Muscle of leg (tissue), 3 donors: ENCODE measurements at regions not wholly inside any gene's neighbourhood (a gene's known extent, or its start where the extent isn't known, plus 50 kb on each side); places are given as distances from the start of the nearest gene placed in this dataset.

Experiments
- DNase-seq: peaks from one replicate; pipeline ENCODE4 v3.0.0; 2013
- H3K27ac ChIP-seq: one replicate; pipeline ENCODE4 v1.5.1; 2013; ENCODE audit warnings: mild to moderate bottlenecking, low read length, control low read depth
- H3K27me3 ChIP-seq: one replicate; pipeline ENCODE4 v1.6.1; 2013; ENCODE audit warnings: low read length; ENCODE audit not compliant: control insufficient read depth, insufficient read depth
- H3K36me3 ChIP-seq: one replicate; pipeline ENCODE4 v1.6.1; 2013; ENCODE audit warnings: low read length; ENCODE audit not compliant: control insufficient read depth, insufficient read depth
- H3K4me1 ChIP-seq: one replicate; pipeline ENCODE4 v1.6.1; 2013; ENCODE audit warnings: low read length; ENCODE audit not compliant: control insufficient read depth, insufficient read depth
- H3K4me3 ChIP-seq: one replicate; pipeline ENCODE4 v1.5.1; 2013; ENCODE audit warnings: low read length, control low read depth
- H3K9me3 ChIP-seq: replicated peaks from 2 replicates; pipeline ENCODE4 v1.6.1; 2013; ENCODE audit warnings: low read depth, low read length; ENCODE audit not compliant: control insufficient read depth
- WGBS: methylation state at CpG from one replicate; pipeline ENCODE4 v1.1.5; 2013; ENCODE audit warnings: missing lambda C conversion rate; ENCODE audit not compliant: insufficient coverage; 5-methylcytosine and 5-hydroxymethylcytosine counted together

DNA sequence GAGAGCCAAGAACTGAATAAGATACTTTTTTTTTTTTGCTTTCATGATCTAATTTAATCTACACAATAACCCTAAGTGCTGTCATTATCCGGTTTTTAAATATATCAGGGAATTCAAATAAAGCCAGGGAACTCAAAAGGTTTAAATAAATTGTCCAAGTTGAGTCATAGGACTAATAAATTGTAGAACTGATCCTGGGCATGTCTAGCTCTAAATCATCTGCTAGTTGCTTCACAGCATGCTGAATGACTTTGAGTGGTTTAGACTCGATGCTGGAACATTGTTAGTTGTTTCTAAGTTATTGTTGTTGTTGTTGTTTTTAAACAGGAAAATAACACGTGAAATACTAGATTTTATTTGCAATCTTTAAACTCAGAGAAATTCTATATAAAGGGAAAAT lies 147.2 kb upstream of the HNMT start:
- Histone ChIP-seq H3K4me3 (no peak overlapping the region), H3K9me3 (no peaks in the 10 kb centered on the region), H3K36me3 (no peaks in the 10 kb centered on the region), H3K4me1 (no peaks in the 10 kb centered on the region), H3K27ac (no peak overlapping the region), H3K27me3 (no peaks in the 10 kb centered on the region)
- DNase-seq = no peak
- no CpG with 5 or more reads among the region's 3 CpGs for WGBS

DNA sequence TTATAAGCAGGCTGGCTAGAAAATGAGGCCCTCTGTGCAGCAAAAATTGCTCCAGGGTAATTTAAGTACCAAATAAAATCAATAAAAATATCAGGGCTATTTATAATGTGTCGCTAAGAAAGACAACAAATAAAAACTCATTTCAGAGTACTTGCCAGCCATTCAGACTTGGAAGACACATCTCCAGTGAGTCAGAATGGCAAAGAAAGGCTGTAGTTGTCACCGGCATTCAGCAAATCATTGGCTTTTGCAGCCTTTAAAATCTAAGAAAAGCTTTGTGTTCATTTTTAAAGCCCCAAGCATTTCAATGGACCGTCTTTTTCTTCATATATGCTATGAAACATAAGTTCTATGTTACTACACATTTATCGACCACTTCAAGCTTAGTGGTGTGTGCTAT lies 141.1 kb upstream of the HNMT start:
- no peak overlapping the region for H3K4me3 ChIP-seq
- no peaks in the 10 kb centered on the region for H3K4me1 ChIP-seq
- WGBS = 100% methylated on average over 1 of the region's 4 CpGs
- no peaks in the 10 kb centered on the region for H3K9me3 ChIP-seq
- no peak for DNase-seq
- H3K27ac ChIP-seq = no peak overlapping the region
- H3K36me3 ChIP-seq = no peaks in the 10 kb centered on the region
- H3K27me3 ChIP-seq = no peaks in the 10 kb centered on the region

DNA sequence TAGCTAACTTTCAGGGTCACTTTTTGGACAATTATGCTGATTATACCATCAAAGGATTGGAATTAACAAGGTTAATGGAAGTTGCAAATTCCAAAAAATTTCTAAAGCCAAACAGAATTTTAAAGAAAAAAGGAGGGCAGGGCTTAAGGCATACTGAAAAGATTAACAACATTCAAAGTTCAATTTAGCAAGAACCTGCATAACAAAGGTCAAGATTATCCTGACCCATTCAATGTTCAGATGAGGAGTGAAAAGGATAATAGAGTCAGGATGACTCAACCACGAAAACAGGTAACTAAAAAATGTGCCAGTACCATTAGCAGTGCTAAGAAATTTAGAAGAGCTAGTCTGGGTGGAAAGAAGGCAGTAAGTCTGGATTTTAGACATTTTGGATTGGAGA lies 139.8 kb upstream of the HNMT start:
- Histone ChIP-seq H3K4me1 (no peaks in the 10 kb centered on the region), H3K36me3 (no peaks in the 10 kb centered on the region), H3K27me3 (no peaks in the 10 kb centered on the region), H3K9me3 (no peaks in the 10 kb centered on the region), H3K4me3 (no peak overlapping the region), H3K27ac (no peak overlapping the region)
- DNase-seq = no peak
- WGBS = 100% methylated on average over 1 of the region's 1 CpG

DNA sequence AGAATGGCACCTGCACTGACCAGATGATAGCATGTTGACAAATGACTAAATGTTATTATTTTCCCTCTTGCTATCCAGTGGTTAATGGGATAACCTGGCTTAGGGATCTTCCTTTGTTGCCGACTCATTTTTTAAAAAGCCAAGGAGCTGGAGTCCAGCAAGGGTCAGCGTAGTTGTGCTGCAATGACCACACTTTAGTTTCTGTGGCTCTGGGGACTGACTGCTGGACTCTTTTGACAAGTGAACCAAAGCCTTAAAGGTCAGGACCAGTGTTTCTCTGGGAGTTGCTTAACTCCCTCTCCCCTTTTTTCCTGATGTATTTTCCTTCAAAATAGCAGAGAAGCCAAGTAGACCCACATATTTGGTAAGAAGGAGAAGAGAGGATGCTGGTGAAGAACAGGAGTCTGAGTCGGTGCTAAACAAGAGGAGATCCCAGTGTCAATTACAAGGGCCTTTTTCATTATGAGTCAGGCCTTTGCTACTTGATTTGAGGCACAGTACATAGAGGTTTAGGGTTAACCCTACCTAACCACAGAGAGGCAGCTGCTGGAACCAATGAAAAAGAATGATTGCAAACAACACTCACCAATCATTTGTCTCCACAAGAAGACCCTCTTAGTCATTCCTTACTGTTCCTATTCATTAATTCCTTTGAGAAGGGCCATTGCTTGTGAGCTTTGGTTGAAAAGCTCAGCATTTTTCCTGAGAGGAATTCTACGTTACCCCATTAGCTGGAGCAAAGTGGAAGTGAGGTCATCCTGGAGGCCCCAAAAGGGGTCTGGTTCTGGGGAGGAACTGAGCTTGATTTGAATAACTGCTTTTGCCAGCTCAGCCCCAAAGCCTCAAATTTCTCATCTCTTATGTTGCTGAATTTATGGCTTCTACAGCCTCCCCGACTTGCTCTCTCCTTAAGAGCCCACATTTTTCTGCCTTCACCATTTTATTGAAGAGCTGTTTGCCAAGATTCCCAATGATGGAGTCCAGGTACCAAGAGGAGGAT lies 137.6 kb upstream of the HNMT start:
- WGBS = 81% methylated on average over 4 of the region's 5 CpGs
- H3K9me3 ChIP-seq = no peaks in the 10 kb centered on the region
- H3K36me3 ChIP-seq = no peaks in the 10 kb centered on the region
- no peak for DNase-seq
- no peaks in the 10 kb centered on the region for H3K4me1 ChIP-seq
- no peak overlapping the region for H3K27ac ChIP-seq
- no peak overlapping the region for H3K4me3 ChIP-seq
- no peaks in the 10 kb centered on the region for H3K27me3 ChIP-seq

DNA sequence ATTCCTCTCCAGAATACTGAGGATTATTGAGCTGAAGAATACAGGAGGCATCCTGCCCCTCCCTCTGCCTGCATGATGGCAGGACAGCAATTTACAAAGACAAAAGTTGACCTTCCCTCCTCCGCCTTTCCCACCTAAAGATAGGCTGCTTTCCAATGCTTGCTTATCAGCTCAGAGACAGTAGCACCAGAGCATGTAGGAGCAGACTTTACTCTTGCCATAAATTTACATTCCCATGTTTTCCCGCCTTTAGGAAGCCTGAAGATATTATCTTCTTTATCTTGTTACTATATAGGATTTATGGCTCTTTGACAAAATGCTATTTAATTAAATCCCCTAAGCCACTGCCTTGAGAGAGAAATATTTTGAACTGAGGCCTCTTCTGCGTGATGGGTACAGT lies 135.6 kb upstream of the HNMT start:
- H3K9me3 ChIP-seq = no peaks in the 10 kb centered on the region
- no peaks in the 10 kb centered on the region for H3K4me1 ChIP-seq
- H3K36me3 ChIP-seq = no peaks in the 10 kb centered on the region
- no peak for DNase-seq
- no peak overlapping the region for H3K27ac ChIP-seq
- no peaks in the 10 kb centered on the region for H3K27me3 ChIP-seq
- 67% methylated on average over 1 of the region's 3 CpGs for WGBS
- no peak overlapping the region for H3K4me3 ChIP-seq

DNA sequence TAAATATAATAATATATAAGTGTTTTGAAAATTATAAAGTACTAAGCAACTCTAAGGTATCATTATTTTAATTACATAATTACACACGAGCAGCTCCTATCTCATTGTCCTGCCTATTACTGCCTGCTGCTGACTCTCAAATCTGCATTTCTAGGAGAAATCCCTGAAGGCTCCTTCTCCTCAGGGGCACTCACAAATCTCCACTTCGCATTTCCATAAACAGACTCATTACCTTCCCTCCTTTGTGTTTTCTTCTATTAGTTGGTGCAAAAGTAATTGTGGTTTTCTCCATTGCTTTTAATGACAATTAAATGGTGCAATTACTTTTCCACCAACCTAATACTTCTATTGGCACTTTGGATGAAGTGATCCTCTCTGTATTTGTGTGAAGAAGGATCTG lies 135.0 kb upstream of the HNMT start:
- DNase-seq = no peak
- Histone ChIP-seq H3K27me3 (no peaks in the 10 kb centered on the region), H3K4me1 (no peaks in the 10 kb centered on the region), H3K27ac (no peak overlapping the region), H3K36me3 (no peaks in the 10 kb centered on the region), H3K4me3 (no peak overlapping the region), H3K9me3 (no peaks in the 10 kb centered on the region)
- no CpG with 5 or more reads among the region's 2 CpGs for WGBS

DNA sequence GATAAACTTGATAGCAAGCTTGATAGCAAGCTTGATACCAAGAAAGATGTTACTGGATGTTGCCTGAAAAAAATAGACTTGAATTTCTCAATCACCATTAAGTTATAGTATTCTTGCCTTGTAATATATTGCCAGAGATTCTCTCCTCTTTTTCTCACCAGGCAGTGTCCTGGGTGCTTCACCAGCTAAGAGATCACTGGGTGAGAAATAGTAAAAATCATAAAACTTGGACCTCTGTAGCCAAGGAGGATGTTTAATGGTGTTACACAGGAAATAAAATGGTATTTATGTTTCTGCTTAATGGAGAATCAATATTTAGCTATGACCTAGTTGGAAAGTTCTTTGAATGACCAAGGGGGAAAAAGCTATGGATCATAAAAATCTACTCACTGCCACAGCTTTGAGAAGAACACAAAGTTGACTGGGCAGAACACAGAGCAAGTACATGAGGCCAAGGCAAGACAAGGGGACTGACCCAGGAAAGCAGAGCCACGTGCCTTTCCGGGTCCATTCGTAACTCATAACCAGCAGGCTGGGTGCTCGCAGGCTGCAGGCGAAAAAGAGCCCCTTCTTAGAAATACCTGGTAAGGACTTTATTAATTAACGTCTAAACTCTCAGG lies 129.4 kb upstream of the HNMT start:
- no CpG with 5 or more reads among the region's 6 CpGs for WGBS
- no peaks in the 10 kb centered on the region for H3K4me1 ChIP-seq
- peaks cover 2% of the 10 kb centered on the region for H3K27me3 ChIP-seq
- H3K27ac ChIP-seq = no peak overlapping the region
- no peak for DNase-seq
- no peaks in the 10 kb centered on the region for H3K36me3 ChIP-seq
- H3K4me3 ChIP-seq = no peak overlapping the region
- H3K9me3 ChIP-seq = no peaks in the 10 kb centered on the region

DNA sequence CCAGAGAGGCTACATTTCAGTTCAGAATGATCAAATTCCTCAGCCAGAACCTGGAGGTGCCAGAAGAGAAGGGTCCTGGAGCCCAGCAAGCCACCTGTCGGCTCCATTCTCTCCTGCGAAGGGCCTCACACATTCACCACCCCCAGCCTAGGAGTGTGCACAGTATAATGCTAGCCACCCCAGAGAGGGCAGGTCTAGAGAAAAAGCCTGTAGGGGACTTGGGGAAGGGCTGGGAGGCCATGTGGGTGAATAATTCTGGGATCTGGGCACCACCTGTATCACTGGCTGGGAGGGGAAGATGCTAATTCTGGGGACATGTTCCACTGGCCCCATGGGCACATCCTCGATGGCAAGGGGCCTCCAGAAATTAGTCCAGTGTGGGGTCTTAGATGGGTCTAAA lies 127.6 kb upstream of the HNMT start:
- Histone ChIP-seq H3K4me1 (no peaks in the 10 kb centered on the region), H3K9me3 (no peaks in the 10 kb centered on the region), H3K4me3 (no peak overlapping the region), H3K27ac (no peak overlapping the region), H3K27me3 (peaks cover 2% of the 10 kb centered on the region), H3K36me3 (no peaks in the 10 kb centered on the region)
- 67% methylated on average over 1 of the region's 3 CpGs for WGBS
- DNase-seq = no peak

DNA sequence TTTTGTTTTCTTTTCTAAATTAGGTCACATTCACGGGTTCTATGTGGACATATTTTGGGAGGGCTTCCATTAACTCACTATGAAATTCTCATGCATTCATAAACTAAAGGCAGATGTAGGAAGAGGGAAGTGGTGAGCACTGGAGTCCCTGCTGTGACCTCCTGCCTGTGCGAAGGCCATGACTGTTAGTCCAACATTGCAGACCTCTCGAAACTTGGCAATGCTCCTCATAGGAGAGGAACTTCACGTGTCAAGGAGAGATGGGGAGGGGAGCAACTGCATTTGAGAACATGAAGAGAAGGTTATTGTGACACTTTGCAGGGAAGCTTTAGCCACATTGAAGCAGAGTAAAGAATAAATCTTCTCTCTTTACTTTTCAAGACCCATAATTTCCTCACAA lies 126.4 kb upstream of the HNMT start:
- no peaks in the 10 kb centered on the region for H3K9me3 ChIP-seq
- H3K4me1 ChIP-seq = no peaks in the 10 kb centered on the region
- 40% methylated on average over 2 of the region's 4 CpGs for WGBS
- H3K4me3 ChIP-seq = no peak overlapping the region
- no peaks in the 10 kb centered on the region for H3K36me3 ChIP-seq
- no peak overlapping the region for H3K27ac ChIP-seq
- DNase-seq = no peak
- peaks cover 2% of the 10 kb centered on the region for H3K27me3 ChIP-seq

DNA sequence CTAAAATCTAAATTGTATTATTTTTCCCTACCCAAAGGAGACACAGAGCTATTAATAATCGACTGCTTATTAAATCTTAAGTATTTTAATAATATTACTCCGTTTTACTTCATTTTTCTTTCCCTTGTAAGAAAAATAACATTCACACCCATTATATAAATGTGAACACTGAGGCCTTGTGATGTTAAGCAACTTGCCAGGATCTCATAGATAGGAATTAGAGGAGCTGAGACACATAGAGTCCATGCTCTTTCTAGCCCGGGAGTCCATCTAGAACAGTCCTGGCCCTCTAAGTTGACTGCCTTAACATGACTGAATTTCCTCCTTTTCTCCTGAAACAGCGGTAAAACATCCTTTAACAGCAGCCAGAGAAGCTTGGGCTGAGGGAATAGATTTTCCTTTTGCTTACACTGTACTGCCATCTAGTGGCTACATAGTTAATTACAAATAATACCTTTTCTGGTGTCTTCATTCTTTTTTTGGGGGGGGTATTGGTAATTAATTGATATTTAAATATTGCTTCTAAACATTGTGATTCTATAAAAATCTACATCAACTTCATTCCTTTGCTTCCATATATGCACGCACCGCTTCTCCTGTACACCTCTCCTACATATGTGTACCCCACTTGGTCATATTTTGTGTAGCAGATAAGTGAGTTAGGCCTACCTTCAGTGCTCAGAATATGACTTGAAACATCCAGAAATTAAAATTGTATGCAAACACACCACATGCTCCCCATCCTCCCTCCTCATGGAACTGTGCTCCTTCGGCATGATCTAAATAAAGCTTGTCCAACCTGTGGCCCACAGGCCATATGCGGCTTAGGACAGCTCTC lies 125.8 kb upstream of the HNMT start:
- H3K4me3 ChIP-seq = no peak overlapping the region
- WGBS = no CpG with 5 or more reads among the region's 8 CpGs
- peak; percentile 82 for DNase-seq
- no peaks in the 10 kb centered on the region for H3K9me3 ChIP-seq
- no peaks in the 10 kb centered on the region for H3K36me3 ChIP-seq
- no peaks in the 10 kb centered on the region for H3K4me1 ChIP-seq
- H3K27me3 ChIP-seq = peaks cover 2% of the 10 kb centered on the region
- H3K27ac ChIP-seq = no peak overlapping the region
